IMR-90 (cell line): ENCODE measurements at regions not wholly inside any gene's neighbourhood (a gene's known extent, or its start where the extent isn't known, plus 50 kb on each side); places are given as distances from the start of the nearest gene placed in this dataset.

Experiments used
- ATAC-seq: fragments of 200-7000 bp; cut with Tn5 transposase; 2 replicates; pipeline ENCODE4 v1.9.1; 2020; ENCODE audit warnings: low read depth, mild to moderate bottlenecking, moderate library complexity
- BruUV-seq: library from RNA; stranded (reverse); fragments of 400-500 nt; replicated peaks from 2 replicates; lab custom pipeline; 2021; lab: Mats Ljungman, UMichigan
- CTCF ChIA-PET: fragments of 300-600 bp; formaldehyde crosslinking; extraction: SDS; loops from one replicate; lab custom pipeline; 2021; ENCODE audit warnings: antibody characterized with exemption; lab: Yijun Ruan, JAX
- POLR2A ChIA-PET: fragments of 300-600 bp; sonication (Branson Sonifier 250); formaldehyde crosslinking; loops from one replicate; lab custom pipeline; 2022; ENCODE audit warnings: antibody characterized with exemption; ENCODE audit not compliant: unreplicated experiment; lab: Charles Lee
- DNase-seq: peaks from one replicate; pipeline ENCODE4 v3.0.0; 2013
- H2AFZ ChIP-seq: replicated peaks from 2 replicates; pipeline ENCODE3; 2013; ENCODE audit warnings: low read length, mild to moderate bottlenecking; ENCODE audit not compliant: poor library complexity
- H2AK5ac ChIP-seq: 2 replicates; pipeline ENCODE4 v1.6.1; 2013; ENCODE audit warnings: low read depth, low read length, inconsistent platforms
- H2AK9ac ChIP-seq: replicated peaks from 2 replicates; pipeline ENCODE3; 2013; ENCODE audit warnings: mild to moderate bottlenecking, low read depth, low read length, moderate library complexity; ENCODE audit not compliant: poor library complexity
- H2BK120ac ChIP-seq: 2 replicates; pipeline ENCODE4 v1.6.1; 2013; ENCODE audit warnings: low read depth, low read length, inconsistent platforms
- H2BK15ac ChIP-seq: 3 replicates; pipeline ENCODE4 v1.6.1; 2013; ENCODE audit warnings: low read depth, low read length, inconsistent platforms
- H2BK20ac ChIP-seq: 2 replicates; pipeline ENCODE4 v1.6.1; 2013; ENCODE audit warnings: low read depth, mild to moderate bottlenecking, inconsistent platforms, low read length, moderate library complexity
- H2BK5ac ChIP-seq: 2 replicates; pipeline ENCODE4 v1.6.1; 2013; ENCODE audit warnings: mild to moderate bottlenecking, low read depth, low read length, inconsistent platforms; ENCODE audit not compliant: poor library complexity, severe bottlenecking
- H3K14ac ChIP-seq: replicated peaks from 2 replicates; pipeline ENCODE4 v1.6.1; 2013; ENCODE audit warnings: low read depth, low read length, inconsistent platforms
- H3K18ac ChIP-seq: 2 replicates; pipeline ENCODE4 v1.6.1; 2013; ENCODE audit warnings: low read depth, low read length, control low read depth
- H3K23ac ChIP-seq: 2 replicates; pipeline ENCODE4 v1.6.1; 2013; ENCODE audit warnings: low read depth, low read length, inconsistent platforms
- H3K27ac ChIP-seq: 2 replicates; pipeline ENCODE4 v1.5.1; 2013; ENCODE audit warnings: mild to moderate bottlenecking, control low read depth, low read length; ENCODE audit not compliant: insufficient read depth
- H3K27me3 ChIP-seq: 2 replicates; pipeline ENCODE4 v1.6.1; 2013; ENCODE audit warnings: low read length; ENCODE audit not compliant: control insufficient read depth, insufficient read depth
- H3K36me3 ChIP-seq: 2 replicates; pipeline ENCODE4 v1.6.1; 2013; ENCODE audit warnings: low read length, mixed read lengths; ENCODE audit not compliant: control insufficient read depth, insufficient read depth
- H3K4ac ChIP-seq: 2 replicates; pipeline ENCODE4 v1.6.1; 2013; ENCODE audit warnings: low read depth, low read length, inconsistent platforms
- H3K4me1 ChIP-seq: 2 replicates; pipeline ENCODE4 v1.6.1; 2013; ENCODE audit warnings: low read length, mixed read lengths; ENCODE audit not compliant: control insufficient read depth, insufficient read depth
- H3K4me2 ChIP-seq: 2 replicates; pipeline ENCODE4 v1.6.1; 2013; ENCODE audit warnings: low read depth, mild to moderate bottlenecking, control low read depth, low read length, moderate library complexity
- H3K4me3 ChIP-seq: 2 replicates; pipeline ENCODE4 v1.5.1; 2013; ENCODE audit warnings: low read depth, mild to moderate bottlenecking, control low read depth, low read length, moderate library complexity; ENCODE audit not compliant: insufficient read depth
- H3K56ac ChIP-seq: 2 replicates; pipeline ENCODE4 v1.6.1; 2013; ENCODE audit warnings: low read length, inconsistent platforms; ENCODE audit not compliant: insufficient read depth; ENCODE audit errors: extremely low read depth
- H3K79me1 ChIP-seq, 2 experiments: 2 replicates each; pipeline ENCODE4 v1.6.1; 2013; ENCODE audit warnings: low read length in 2 of 2, inconsistent platforms in 1 of 2, low read depth in 1 of 2
- H3K9ac ChIP-seq: 2 replicates; pipeline ENCODE4 v1.6.1; 2013; ENCODE audit warnings: low read depth, low read length, control low read depth
- H3K9me1 ChIP-seq: 2 replicates; pipeline ENCODE4 v1.6.1; 2013; ENCODE audit warnings: low read length, inconsistent platforms; ENCODE audit not compliant: insufficient read depth
- H3K9me3 ChIP-seq: 2 replicates; pipeline ENCODE4 v1.6.1; 2013; ENCODE audit warnings: low read length; ENCODE audit not compliant: control insufficient read depth, insufficient read depth
- H4K20me1 ChIP-seq: 2 replicates; pipeline ENCODE4 v1.6.1; 2013; ENCODE audit warnings: low read length, inconsistent platforms; ENCODE audit not compliant: insufficient read depth
- H4K5ac ChIP-seq: 2 replicates; pipeline ENCODE4 v1.6.1; 2013; ENCODE audit warnings: mild to moderate bottlenecking, low read depth, low read length, control low read depth
- H4K8ac ChIP-seq, 2 experiments: 2 replicates each; pipeline ENCODE4 v1.6.1; 2013; ENCODE audit warnings: low read depth in 2 of 2, low read length in 2 of 2, control low read depth in 1 of 2, inconsistent platforms in 1 of 2
- H4K91ac ChIP-seq: 2 replicates; pipeline ENCODE4 v1.6.1; 2013; ENCODE audit warnings: low read depth, low read length, inconsistent platforms; ENCODE audit not compliant: insufficient read depth
- BHLHE40 ChIP-seq: fragments of 150-350 bp; IDR thresholded peaks from 2 replicates; pipeline ENCODE4 v1.6.1; 2016; ENCODE audit warnings: mild to moderate bottlenecking, low read depth, low read length
- MXI1 ChIP-seq: IDR thresholded peaks from 2 replicates; pipeline ENCODE4 v1.6.1; 2012; ENCODE audit warnings: low read depth, mild to moderate bottlenecking, low read length, moderate library complexity, borderline replicate concordance
- RCOR1 ChIP-seq: IDR thresholded peaks from 2 replicates; pipeline ENCODE4 v1.6.1; 2012; ENCODE audit warnings: mild to moderate bottlenecking, low read length, improper control_type of control experiment; ENCODE audit not compliant: insufficient replicate concordance
- USF2 ChIP-seq: fragments of 150-350 bp; IDR thresholded peaks from 2 replicates; pipeline ENCODE4 v1.6.1; 2017; ENCODE audit warnings: mild to moderate bottlenecking, antibody characterized with exemption, low read length, low read depth
- WGBS, 2 experiments: methylation state at CpG; one replicate each; pipeline versions ENCODE4 v1.1.5 to v1.1.7; 2013; ENCODE audit warnings: missing lambda C conversion rate in 2 of 2; ENCODE audit not compliant: insufficient read length in 1 of 2; ENCODE audit errors: extremely low coverage in 2 of 2; 5-methylcytosine and 5-hydroxymethylcytosine counted together
- dilution Hi-C: fragments of 300-500 bp; cut with HindIII; formaldehyde crosslinking; loops from one replicate; pipeline ENCODE4 v1.14.3; 2018; ENCODE audit warnings: low sequenced_read_pairs; ENCODE audit not compliant: unreplicated experiment
- in situ Hi-C: fragments of 300-500 bp; cut with MboI; formaldehyde crosslinking; loops from 3 replicates; pipeline ENCODE4 v1.14.3; 2019; ENCODE audit warnings: low sequenced_read_pairs, inconsistent platforms, mixed read lengths
- intact Hi-C: fragments of 100-400 bp; cut with micrococcal nuclease; formaldehyde crosslinking; loops from 2 replicates; pipeline ENCODE4 v1.10.0; 2022

GRCh38 chr16:26951950-26952349 lies 114.8 kb upstream of the C16orf82 start:
- no peak overlapping the region for H2AK5ac ChIP-seq
- CTCF ChIA-PET = no interaction called here
- H4K91ac ChIP-seq = no peak overlapping the region
- peaks cover 4% of the 10 kb centered on the region; the same call in 1 of the 2 replicates for H3K27me3 ChIP-seq
- no peak overlapping the region for H2AK9ac ChIP-seq
- no peak overlapping the region for H4K8ac ChIP-seq
- no peak overlapping the region for H2AFZ ChIP-seq
- dilution Hi-C loops = no loop called here
- no peak overlapping the region for H2BK20ac ChIP-seq
- DNase-seq (peak; percentile 18), ATAC-seq (peak; percentile 79)
- H3K18ac ChIP-seq = no peak overlapping the region
- no peak overlapping the region for H2BK120ac ChIP-seq
- no peaks in the 10 kb centered on the region for H3K4me1 ChIP-seq
- H3K36me3 ChIP-seq = no peaks in the 10 kb centered on the region
- H3K79me1 ChIP-seq = no peaks in the 10 kb centered on the region
- no peak overlapping the region for H4K5ac ChIP-seq
- no peaks in the 10 kb centered on the region for H3K9me1 ChIP-seq
- H3K27ac ChIP-seq = no peak overlapping the region
- no peak overlapping the region for H3K4me3 ChIP-seq
- no peaks in the 10 kb centered on the region for H3K9me3 ChIP-seq
- no peak overlapping the region for H3K23ac ChIP-seq
- H3K14ac ChIP-seq = no peak overlapping the region
- no peak overlapping the region for H2BK5ac ChIP-seq
- BruUV-seq = no TSS peak
- no peak overlapping the region for H3K56ac ChIP-seq
- POLR2A ChIA-PET = no interaction called here
- in situ Hi-C loops = no loop called here
- no peak overlapping the region for H3K9ac ChIP-seq
- no peaks in the 10 kb centered on the region for H4K20me1 ChIP-seq
- 29% methylated on average over 6 of the region's 9 CpGs; no CpG with 5 or more reads in 1 of the 2 experiments for WGBS, 2 experiments
- TF ChIP-seq MXI1 (peak; percentile 75; the same call in 1 of the 2 replicates), RCOR1 (no peak), BHLHE40 (peak; percentile 79), USF2 (peak; percentile 14; the same call in 1 of the 2 replicates)
- intact Hi-C loops = no loop called here
- no peak overlapping the region for H3K4me2 ChIP-seq
- no peak overlapping the region for H3K4ac ChIP-seq
- H2BK15ac ChIP-seq = no peak overlapping the region
